22Rv1 (cell line): ENCODE measurements at regions not wholly inside any gene's neighbourhood (a gene's known extent, or its start where the extent isn't known, plus 50 kb on each side); places are given as distances from the start of the nearest gene placed in this dataset.
A peak's percentile ranks its signal among the peaks of the same experiment; 100 is the strongest.
"Not testable (repeated sequence)": the region's sequence is repeated elsewhere in the genome, so short reads cannot be mapped to it uniquely, and the experiment has no call there.

Experiments
- H3K27ac ChIP-seq: fragments of 450-650 bp; 2 replicates; pipeline ENCODE4 v1.5.1; 2017
- CTCF ChIP-seq: fragments of 450-650 bp; IDR thresholded peaks from 2 replicates; pipeline ENCODE4 v1.5.1; 2017; ENCODE audit warnings: mild to moderate bottlenecking
- ZFX ChIP-seq: fragments of 450-650 bp; IDR thresholded peaks from 2 replicates; pipeline ENCODE4 v1.6.1; 2017; ENCODE audit warnings: antibody characterized with exemption, borderline replicate concordance

GRCh38 chr10:25105262-25105661, 69.5 kb upstream of the GPR158 start:
- H3K27ac ChIP-seq, result no peak overlapping the region
- TF ChIP-seq CTCF (no peak), ZFX (no peak)

DNA sequence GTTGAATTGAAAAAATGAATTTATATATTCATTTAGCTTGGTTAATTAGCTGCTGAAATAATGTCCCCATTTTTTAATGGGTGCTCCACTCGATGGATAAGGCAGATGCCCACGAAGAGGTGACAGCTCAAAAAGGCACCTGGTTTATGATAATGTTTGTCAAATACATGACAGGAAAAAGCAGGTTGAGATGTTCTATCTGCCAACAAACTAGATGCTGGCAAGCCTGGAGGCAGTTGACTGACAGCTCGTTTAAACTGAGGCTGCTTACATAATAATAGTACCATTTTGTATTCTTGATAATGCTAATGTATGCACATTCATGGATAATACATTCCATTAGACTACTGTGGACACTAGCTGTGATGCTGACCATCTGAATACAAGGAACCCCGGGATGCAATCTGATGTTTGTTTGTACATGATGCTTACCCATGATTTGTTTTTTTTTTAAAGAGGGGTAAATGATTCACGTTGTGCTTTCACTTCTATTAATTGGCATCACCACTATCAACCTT, 69.0 kb upstream of the GPR158 start:
- no peak overlapping the region for H3K27ac ChIP-seq

DNA sequence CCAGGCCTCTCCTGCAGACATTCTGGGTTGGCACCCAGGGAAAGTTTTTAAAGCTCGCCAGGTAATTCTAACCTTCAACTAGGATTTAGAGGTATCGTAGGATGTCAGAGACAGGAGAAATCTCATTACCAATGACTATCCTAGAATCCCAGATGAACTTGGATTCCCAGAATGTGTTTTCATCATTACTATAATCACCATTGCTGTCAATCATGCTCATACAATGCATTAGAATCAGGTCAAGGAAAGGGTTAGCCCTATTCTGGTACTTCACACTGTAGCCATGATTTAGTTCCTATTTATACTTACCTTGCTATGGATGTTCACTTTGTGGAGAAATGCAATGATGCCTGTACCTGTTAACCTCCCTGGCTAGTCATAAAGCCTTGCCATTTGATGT, 67.0 kb upstream of the GPR158 start:
- TF ChIP-seq ZFX, result no peak
- no peak overlapping the region for H3K27ac ChIP-seq

More for the DNA sequence above, 69.0 kb upstream of the GPR158 start:
- TF ChIP-seq CTCF, result no peak
- no peak for TF ChIP-seq ZFX

DNA sequence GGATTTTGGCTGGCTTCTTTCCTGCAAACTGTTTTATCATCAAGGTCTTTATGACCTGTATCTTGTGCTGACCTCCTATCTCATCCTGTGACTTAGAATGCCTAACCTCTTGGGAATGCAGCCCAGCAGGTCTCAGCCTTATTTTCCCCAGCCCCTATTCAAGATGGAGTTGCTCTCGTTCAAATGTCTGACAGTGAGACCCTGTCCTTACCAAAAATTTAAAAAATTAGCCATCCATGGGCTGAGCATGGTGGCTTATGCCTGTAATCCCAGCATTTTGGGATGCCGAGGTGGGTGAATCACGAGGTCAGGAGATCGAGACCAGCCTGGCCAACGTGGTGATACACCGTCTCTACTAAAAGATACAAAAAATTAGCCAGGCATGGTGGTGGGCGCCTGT, 64.9 kb upstream of the GPR158 start:
- not testable (repeated sequence) for H3K27ac ChIP-seq

GRCh38 chr10:25112016-25112415, 62.8 kb upstream of the GPR158 start:
- H3K27ac ChIP-seq, result no peak overlapping the region
- no peak for TF ChIP-seq CTCF
- TF ChIP-seq ZFX, result no peak

DNA sequence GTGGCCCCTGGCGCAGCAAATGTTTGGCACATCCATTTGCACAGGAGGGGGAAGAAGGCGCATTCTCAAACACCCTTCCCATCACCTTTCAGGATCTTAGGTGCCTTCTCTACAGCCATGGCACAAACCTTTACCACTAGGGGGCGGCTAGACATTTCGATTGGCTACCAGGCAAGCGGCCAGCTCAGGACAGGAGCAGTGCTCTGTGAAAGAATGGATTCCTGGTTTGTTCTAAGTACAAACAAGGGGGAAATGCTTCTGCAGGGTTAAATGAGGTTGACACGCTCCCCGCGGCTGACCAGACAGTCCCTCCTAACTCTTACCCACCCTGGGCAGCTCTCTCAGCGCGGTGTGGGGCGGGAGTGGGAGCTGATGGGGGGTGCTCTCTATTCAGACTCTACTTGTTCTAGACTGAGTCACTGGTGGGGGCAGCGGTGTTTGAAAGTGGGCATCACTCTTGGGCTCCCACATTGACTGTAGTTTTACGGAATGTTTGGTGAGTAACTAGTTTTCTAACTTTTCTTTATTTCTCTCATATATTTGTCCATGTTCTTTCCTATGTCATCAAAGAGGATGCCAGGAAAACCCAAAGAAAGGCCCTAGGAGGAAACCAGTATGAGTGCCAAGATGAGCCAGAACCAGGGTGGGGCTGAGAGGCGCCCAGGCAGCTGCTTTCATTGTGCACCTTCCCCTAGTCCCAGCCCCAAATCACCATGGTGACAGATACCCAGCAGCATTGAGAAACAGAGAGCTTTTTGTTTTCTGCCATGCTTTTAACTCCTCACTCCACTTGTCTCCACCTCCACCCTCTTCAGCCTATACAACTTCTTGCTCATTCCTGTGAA, 61.4 kb upstream of the GPR158 start:
- no peak overlapping the region for H3K27ac ChIP-seq
- TF ChIP-seq ZFX (no peak), CTCF (peak; percentile 86)

DNA sequence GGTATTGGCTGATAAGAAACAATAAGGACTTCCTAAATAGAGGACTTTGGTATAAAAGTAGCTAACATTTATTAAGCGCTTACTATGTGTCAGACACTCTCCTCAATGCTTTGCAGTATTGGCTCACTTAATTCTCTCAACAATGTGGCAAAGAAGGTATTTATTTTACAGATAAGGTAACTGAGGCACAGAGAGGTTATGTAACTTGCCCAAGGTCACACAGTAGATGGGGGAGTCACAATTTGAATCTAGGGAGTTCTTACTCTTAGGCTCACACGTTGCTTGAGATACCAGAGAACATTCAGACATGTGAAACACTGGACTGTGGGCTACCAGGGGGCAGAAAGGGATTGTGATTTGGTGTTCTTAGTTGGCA, 60.8 kb upstream of the GPR158 start:
- TF ChIP-seq CTCF, result no peak
- no peak for TF ChIP-seq ZFX

GRCh38 chr10:25117757-25118156, 57.0 kb upstream of the GPR158 start:
- no peak overlapping the region for H3K27ac ChIP-seq
- TF ChIP-seq CTCF (no peak), ZFX (no peak)

More for the DNA sequence above, 60.8 kb upstream of the GPR158 start:
- no peak overlapping the region for H3K27ac ChIP-seq
